Renal pelvis (tissue), 1 donor: ENCODE measurements at regions not wholly inside any gene's neighbourhood (a gene's known extent, or its start where the extent isn't known, plus 50 kb on each side); places are given as distances from the start of the nearest gene placed in this dataset.

ENCODE experiments used
- DNase-seq: peaks from one replicate; pipeline ENCODE4 v3.0.0-alpha.2; 2013

DNA sequence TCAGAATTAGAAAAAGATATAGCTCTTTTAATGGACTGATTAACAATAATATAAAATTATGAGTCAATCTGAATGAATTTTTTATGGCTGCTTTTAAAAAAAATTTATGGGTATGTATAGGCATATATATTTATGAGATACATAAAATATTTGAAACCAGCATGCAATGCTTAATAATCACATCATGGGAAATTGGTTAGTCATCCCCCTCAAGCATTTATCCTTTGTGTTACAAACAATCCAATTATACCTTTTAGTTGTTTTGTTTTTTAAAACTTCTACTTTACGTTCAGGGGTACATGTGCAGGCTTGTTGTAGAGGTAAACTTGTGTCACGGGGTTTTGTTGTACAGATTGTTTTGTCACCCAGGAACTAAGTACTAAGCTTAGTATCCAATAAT is 63.4 kb upstream of the HMGCLL1 start:
- DNase-seq: no peak

DNA sequence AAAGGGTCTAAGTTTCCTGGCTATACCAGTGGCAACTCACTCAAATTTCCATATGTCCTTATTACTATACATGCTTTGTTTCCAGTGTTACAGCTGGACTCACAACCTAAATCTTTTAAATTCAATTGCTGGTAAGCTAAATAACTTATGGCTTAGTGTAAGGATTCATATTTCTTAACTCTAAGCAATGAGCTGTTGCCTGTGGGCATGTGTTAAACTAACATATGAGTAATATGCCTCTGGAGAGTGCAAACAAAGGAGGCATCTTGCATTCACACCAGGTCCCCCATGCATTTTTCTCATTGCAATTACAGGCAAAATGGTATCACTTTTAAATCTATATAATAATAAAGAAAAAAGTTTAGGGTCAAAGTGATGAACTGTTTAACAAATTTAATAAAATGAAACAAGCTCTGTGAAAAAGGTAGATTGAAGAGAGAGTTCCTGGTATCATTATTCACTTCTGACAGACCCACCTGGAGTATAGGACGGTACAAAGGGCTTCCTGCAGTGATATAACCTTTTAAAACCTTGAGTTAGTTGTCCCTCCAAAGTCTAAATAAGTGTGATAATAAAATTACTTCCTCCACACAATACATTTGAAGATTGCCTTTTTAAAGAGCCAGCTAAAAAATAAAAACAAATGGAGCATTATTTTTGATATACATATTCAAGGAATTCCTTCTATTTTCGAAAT is 57.6 kb upstream of the HMGCLL1 start:
- no peak for DNase-seq

DNA sequence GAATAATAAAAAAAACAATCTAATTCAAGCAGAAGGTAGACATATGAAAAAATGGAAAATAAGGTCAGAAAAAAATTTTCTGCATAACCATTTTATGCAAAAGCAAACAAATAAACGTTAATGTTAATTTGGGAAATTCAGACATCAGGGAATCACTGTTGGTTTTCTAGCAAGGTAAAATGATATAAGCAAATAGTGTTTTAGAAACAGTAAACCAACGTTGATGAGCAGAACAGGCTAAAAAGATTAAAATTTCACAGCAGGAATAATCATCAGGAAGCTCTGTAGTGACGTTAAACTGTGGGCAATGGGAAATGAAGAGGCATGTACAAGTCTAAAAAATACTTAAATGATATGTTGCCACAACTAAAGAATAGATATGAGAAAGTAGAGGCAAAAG is 54.5 kb upstream of the HMGCLL1 start:
- no peak for DNase-seq

DNA sequence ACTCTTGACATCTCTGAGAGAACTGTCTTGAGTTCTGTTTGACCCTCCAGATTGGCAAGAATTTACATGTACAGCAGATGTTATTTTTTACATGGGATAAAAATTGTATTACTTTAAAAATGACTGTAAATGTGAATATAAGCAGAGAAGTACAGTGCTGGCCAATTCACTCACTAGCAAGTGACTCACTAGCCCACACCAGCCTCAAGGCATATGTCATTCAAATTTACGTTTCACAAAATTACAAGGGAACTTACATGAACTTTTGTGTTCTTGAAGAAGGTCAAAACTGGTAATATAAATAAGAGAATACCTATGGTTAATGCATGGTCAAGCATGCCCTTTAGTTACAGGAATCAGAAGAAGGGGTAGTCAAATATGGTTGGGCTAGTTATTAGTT is 54.0 kb upstream of the HMGCLL1 start:
- no peak for DNase-seq
